ENCODE measurements at regions not wholly inside any gene's neighbourhood (a gene's known extent, or its start where the extent isn't known, plus 50 kb on each side); places are given as distances from the start of the nearest gene placed in this dataset.

DNA sequence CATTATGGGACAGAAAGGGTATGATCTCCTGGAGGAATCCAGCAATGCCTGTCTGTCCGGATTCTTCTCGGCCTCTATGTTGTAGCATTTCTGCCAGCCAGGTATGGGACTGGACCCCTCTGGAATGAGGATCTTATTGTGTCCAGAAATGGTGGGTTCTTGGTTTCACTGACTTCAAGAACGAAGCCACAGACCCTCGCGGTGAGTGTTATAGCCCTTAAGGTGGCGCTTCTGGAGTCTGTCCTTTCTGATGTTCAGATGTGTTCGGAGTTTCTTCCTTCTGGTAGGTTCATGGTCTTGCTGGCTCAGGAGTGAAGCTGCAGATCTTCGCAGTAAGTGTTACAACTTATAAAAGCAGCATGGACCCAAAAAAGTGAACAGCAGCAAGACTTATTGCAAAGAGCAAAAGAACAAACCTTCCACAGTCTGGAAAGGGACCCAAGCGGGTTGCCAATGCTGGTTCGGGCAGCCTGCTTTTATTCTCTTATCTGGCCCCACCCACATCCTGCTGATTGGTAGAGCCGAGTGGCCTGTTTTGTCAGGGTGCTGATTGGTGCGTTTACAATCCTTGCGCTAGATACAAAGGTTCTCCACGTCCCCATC lies 62.3 kb upstream of the IER3 start:
- no peak for FAIRE-seq

DNA sequence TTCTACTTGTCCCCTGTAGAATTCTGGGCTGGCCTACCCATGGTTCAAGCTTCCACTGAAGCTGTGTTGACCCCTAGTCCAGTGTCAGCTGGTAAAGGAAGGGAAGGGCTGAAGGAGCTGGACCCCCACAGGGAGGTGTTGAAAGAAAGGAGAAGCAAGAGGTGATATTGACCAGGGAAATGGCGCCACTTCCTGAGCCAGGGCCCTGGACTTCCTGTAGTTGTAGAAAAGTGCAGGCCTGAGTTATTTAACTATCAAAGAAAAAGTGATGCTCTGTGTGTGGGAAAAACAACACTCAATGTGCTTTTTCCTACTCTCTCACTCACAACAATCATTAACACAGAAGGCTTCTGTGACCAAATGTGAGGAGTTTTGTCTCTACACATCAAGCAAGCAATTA lies 60.0 kb upstream of the IER3 start:
- no peak for FAIRE-seq

DNA sequence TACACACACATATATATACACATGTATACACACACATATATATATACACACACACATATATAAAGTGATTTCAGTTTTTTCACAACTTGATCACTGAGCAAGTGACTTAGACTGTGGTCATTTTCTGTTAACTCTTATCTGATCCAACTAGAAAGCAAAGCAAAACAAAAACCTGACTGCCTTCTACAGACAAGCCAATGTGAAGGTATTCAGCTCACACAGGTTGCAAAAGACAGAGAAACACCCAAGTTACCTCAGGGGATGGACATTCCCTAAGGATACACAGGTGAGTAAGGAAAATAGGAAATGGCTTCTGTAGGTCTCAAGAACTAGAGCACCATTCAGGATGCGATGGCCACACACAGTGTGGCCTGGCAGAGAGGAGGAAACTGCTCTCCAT lies 58.4 kb upstream of the IER3 start:
- no peak for FAIRE-seq

DNA sequence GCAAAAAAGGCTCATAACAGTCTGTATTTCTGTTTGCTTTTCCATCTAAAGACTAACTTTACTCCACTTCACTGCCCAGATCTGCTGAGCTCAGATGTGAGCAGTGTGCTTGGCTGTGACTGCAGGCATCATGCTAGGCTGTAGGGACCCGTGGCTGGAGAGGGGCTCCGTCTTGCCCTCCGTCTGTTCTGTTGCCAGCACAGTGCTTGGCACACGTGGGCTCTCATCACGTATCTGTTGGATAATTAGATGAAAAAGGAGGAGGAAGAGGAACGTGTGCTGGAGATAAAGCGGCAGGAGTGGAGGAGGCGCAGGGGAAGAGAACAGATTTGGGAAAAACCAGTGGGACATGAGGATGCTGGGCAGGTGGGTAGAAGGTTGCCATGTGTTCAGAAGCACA lies 57.6 kb upstream of the IER3 start:
- FAIRE-seq, result no peak

DNA sequence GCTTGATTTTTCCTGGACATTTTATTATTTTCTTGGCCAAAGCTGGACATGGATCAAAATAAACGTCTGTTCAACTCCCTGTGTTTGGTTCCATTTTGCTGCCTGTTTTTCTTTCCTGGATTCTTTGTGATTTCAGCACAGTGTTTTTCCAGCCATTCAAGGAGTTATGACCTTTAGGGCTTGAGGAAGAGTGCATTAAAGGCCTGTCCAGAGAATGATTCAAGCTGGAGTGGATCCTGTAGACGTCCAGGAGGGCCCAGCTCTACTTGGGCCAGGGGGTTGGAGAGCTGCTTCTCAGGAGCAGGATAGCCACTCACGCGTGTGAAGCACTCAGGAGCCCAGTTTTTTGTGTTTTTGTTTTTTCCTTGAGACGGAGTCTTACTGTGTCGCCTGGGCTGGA lies 56.5 kb upstream of the IER3 start:
- no peak for FAIRE-seq

DNA sequence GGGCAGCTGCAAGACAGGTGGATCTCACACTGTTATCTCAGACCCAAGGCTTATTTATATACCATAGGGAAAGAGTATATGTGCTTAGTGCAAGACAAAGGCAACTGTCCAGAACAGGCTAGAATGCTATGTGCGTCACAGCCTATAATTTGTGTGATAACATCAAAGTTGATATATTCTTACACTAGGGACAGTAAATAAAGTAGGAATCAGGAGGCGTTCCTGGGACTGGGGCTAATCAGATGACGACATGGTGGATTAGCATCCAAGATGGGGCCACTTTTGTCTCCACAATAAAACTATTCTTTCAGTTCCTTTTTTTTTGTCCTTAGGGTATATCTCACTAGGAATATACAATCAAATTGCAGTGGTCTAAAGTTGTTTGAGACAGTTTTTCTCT lies 54.9 kb upstream of the IER3 start:
- FAIRE-seq, result no peak

DNA sequence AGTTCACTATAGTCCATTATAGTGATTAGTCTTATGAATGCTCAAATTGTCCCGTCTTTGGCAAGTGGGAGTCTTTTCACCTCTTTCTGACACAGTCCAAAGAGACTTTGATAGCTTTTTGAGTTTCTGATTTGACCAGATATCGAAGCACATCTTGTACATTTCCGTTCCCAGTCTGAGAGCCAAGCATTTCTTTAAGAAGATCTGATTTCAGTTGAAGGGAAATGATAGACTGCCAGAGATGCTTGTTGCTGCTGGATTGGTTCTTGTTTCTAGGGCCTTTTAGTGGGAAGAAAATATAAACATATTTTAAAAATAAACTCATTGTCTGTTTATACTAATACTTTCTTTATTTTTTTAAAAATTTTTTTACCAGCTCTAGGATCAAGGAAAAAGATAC lies 54.1 kb upstream of the IER3 start:
- no peak for FAIRE-seq

DNA sequence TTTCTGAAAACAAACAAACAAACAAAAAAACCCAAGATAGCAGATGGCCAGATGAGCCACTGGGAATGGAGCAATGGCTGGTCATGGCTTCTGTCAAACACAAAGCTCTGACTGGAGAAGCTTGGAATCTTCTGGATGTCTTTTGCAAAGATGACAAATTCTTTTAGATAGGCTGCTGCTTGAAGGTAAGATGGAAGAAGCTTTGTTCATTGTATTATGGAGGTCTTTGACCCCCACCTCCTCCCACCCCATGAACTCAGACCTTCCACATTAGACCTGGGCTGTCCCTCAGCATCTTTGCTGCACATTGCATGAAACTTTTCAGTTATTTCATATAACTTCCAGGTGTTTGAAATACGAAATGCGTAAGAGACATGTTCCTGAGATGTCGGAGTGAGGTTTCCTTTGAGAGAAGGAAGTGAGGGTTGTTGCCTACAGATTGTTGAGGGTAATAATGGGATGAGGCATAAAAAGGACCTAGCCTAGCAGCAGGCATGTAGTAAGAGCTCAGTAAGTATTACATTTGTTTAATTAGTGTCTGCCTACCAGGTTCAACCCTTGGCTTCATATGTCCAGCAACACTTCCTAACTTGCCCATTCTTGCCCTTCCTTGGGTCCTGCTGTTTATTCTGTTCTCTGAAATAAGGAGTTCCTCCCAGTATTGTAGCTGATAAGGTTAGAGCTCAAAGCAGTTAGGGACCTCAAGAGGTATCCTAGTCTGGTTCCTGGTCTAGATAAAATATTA lies 51.4 kb upstream of the IER3 start:
- no peak for FAIRE-seq

Measured in G401.6 (cell line).